KMS-11 (cell line): ENCODE measurements at regions not wholly inside any gene's neighbourhood (a gene's known extent, or its start where the extent isn't known, plus 50 kb on each side); places are given as distances from the start of the nearest gene placed in this dataset.

Experiments
- H2AFZ ChIP-seq: fragments of 200-600 bp; sonication (generic); 2 replicates; pipeline ENCODE4 v1.6.1; 2016; ENCODE audit warnings: antibody characterized with exemption, mixed run types, low read depth
- H3K27ac ChIP-seq: fragments of 200-600 bp; sonication (generic); 2 replicates; pipeline ENCODE4 v1.6.1; 2016; ENCODE audit warnings: mild to moderate bottlenecking, mixed run types
- H3K27me3 ChIP-seq: fragments of 200-600 bp; sonication (generic); 2 replicates; pipeline ENCODE4 v1.6.1; 2017; ENCODE audit warnings: mild to moderate bottlenecking, low read depth, mixed run types, moderate library complexity; ENCODE audit not compliant: insufficient read depth
- H3K36me3 ChIP-seq: fragments of 200-600 bp; sonication (generic); 2 replicates; pipeline ENCODE4 v1.6.1; 2017; ENCODE audit warnings: mild to moderate bottlenecking, mixed run types; ENCODE audit not compliant: insufficient read depth
- H3K4me1 ChIP-seq: fragments of 200-600 bp; sonication (generic); 2 replicates; pipeline ENCODE4 v1.6.1; 2016; ENCODE audit warnings: mild to moderate bottlenecking, low read depth, mixed run types; ENCODE audit not compliant: poor library complexity, severe bottlenecking
- H3K4me2 ChIP-seq: fragments of 200-600 bp; sonication (generic); 2 replicates; pipeline ENCODE4 v1.7.0; 2016; ENCODE audit warnings: mild to moderate bottlenecking, mixed run types
- H3K4me3 ChIP-seq: fragments of 200-600 bp; sonication (generic); IDR thresholded peaks from 2 replicates; pipeline ENCODE4 v1.6.1; 2017; ENCODE audit warnings: low read depth, low read length, mixed read lengths; ENCODE audit not compliant: insufficient read depth
- H3K79me2 ChIP-seq: fragments of 200-600 bp; sonication (generic); 2 replicates; pipeline ENCODE4 v1.6.1; 2016; ENCODE audit warnings: low read depth, mixed run types; ENCODE audit not compliant: insufficient read depth
- H3K9ac ChIP-seq: fragments of 200-600 bp; sonication (generic); 2 replicates; pipeline ENCODE4 v1.6.1; 2016; ENCODE audit warnings: mild to moderate bottlenecking, mixed run types
- H4K20me1 ChIP-seq: fragments of 200-600 bp; sonication (generic); 2 replicates; pipeline ENCODE4 v1.6.1; 2016; ENCODE audit warnings: mild to moderate bottlenecking, mixed run types; ENCODE audit not compliant: insufficient read depth
- TF ChIP-seq, protein P1 (sequence below): fragments of 200-600 bp; sonication (generic); conservative IDR thresholded peaks from 2 replicates; pipeline ENCODE4 v1.6.1; 2017; ENCODE audit warnings: low read depth, mild to moderate bottlenecking, antibody characterized with exemption, low read length, moderate library complexity, mixed read lengths

GRCh38 chr7:31411416-31411815 is 70.9 kb upstream of the NEUROD6 start:
- no peaks in the 10 kb centered on the region for H4K20me1 ChIP-seq
- H3K36me3 ChIP-seq = no peaks in the 10 kb centered on the region
- H3K27me3 ChIP-seq = no peaks in the 10 kb centered on the region
- H3K27ac ChIP-seq = no peak overlapping the region
- H3K9ac ChIP-seq = no peak overlapping the region
- H2AFZ ChIP-seq = no peak overlapping the region
- TF ChIP-seq, protein P1, sequence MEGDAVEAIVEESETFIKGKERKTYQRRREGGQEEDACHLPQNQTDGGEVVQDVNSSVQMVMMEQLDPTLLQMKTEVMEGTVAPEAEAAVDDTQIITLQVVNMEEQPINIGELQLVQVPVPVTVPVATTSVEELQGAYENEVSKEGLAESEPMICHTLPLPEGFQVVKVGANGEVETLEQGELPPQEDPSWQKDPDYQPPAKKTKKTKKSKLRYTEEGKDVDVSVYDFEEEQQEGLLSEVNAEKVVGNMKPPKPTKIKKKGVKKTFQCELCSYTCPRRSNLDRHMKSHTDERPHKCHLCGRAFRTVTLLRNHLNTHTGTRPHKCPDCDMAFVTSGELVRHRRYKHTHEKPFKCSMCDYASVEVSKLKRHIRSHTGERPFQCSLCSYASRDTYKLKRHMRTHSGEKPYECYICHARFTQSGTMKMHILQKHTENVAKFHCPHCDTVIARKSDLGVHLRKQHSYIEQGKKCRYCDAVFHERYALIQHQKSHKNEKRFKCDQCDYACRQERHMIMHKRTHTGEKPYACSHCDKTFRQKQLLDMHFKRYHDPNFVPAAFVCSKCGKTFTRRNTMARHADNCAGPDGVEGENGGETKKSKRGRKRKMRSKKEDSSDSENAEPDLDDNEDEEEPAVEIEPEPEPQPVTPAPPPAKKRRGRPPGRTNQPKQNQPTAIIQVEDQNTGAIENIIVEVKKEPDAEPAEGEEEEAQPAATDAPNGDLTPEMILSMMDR = no peak
- no peaks in the 10 kb centered on the region for H3K4me1 ChIP-seq
- H3K4me3 ChIP-seq = no peak overlapping the region
- no peaks in the 10 kb centered on the region for H3K79me2 ChIP-seq
- no peak overlapping the region for H3K4me2 ChIP-seq

GRCh38 chr7:31413766-31414165 is 73.2 kb upstream of the NEUROD6 start:
- H3K27ac ChIP-seq = no peak overlapping the region
- H3K9ac ChIP-seq = no peak overlapping the region
- H3K79me2 ChIP-seq = no peaks in the 10 kb centered on the region
- no peaks in the 10 kb centered on the region for H3K4me1 ChIP-seq
- H3K4me2 ChIP-seq = no peak overlapping the region
- H3K4me3 ChIP-seq = no peak overlapping the region
- TF ChIP-seq, protein P1 = no peak
- no peaks in the 10 kb centered on the region for H3K27me3 ChIP-seq
- H2AFZ ChIP-seq = no peak overlapping the region
- no peaks in the 10 kb centered on the region for H3K36me3 ChIP-seq
- no peaks in the 10 kb centered on the region for H4K20me1 ChIP-seq

DNA sequence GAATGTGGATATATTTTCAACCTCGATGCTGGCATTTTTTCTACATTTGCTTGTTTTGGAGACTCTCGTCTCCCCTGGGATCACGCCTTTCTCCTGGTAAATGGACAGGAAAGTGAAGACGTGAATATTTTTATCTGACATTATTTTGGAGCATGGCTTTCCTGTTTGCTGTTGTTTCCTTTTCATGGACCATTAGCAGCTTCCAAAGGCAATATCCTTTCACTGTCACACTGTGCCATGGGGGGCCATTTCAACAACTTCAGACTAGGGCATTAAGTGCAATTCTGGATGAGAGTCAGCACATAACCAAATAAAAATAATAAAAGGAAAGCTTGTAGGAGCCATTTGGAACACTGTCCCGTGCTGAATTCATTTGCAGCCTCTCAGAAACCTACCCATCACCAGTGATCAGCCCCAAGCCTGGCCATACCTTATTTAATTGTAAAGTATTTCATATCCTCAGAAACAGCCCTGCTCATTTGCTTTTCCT is 75.9 kb upstream of the NEUROD6 start:
- Histone ChIP-seq H3K27me3 (no peaks in the 10 kb centered on the region), H3K79me2 (no peaks in the 10 kb centered on the region), H3K4me1 (no peaks in the 10 kb centered on the region), H3K36me3 (no peaks in the 10 kb centered on the region), H3K4me2 (no peak overlapping the region), H3K4me3 (no peak overlapping the region), H2AFZ (no peak overlapping the region), H4K20me1 (no peaks in the 10 kb centered on the region), H3K27ac (no peak overlapping the region), H3K9ac (no peak overlapping the region)
- TF ChIP-seq, protein P1 = no peak

DNA sequence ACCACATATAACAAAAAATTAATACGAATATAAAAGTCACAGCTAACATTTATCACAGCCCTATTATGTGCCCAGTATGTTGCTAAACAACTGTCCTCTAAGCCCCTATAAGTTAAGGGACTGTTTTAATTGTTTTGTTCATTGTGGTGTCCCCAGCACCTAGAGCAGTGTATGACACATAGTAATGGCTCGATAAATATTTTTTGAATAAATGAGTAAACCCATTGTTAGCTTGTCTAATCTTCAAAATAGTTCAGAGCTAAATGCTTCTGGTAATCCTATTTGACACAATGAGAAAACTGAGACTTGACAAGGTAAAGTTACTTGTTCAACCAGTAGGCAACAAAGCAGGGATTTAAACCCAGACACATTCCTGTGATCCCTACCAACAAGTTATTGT is 78.4 kb upstream of the NEUROD6 start:
- Histone ChIP-seq H3K9ac (no peak overlapping the region), H3K36me3 (no peaks in the 10 kb centered on the region), H3K79me2 (no peaks in the 10 kb centered on the region), H3K27me3 (no peaks in the 10 kb centered on the region), H3K4me2 (no peak overlapping the region), H4K20me1 (no peaks in the 10 kb centered on the region), H3K4me3 (no peak overlapping the region), H3K4me1 (no peaks in the 10 kb centered on the region), H3K27ac (no peak overlapping the region), H2AFZ (no peak overlapping the region)
- TF ChIP-seq, protein P1 = no peak
